IPS DF 6.9 (cell line): ENCODE measurements at regions not wholly inside any gene's neighbourhood (a gene's known extent, or its start where the extent isn't known, plus 50 kb on each side); places are given as distances from the start of the nearest gene placed in this dataset.
"Not testable (repeated sequence)": the region's sequence is repeated elsewhere in the genome, so short reads cannot be mapped to it uniquely, and the experiment has no call there.

Source experiments
- DNase-seq: peaks from one replicate; pipeline ENCODE4 v3.0.0-alpha.2; 2013; ENCODE audit warnings: low read depth, low spot score
- H3K27ac ChIP-seq: one replicate; pipeline ENCODE4 v1.5.1; 2013; ENCODE audit warnings: low read length, control low read depth
- H3K27me3 ChIP-seq: 2 replicates; pipeline ENCODE4 v1.6.1; 2013; ENCODE audit warnings: mild to moderate bottlenecking, low read length; ENCODE audit not compliant: control insufficient read depth, insufficient read depth
- H3K36me3 ChIP-seq: 2 replicates; pipeline ENCODE4 v1.6.1; 2013; ENCODE audit warnings: low read length; ENCODE audit not compliant: control insufficient read depth, insufficient read depth
- H3K4me1 ChIP-seq: 2 replicates; pipeline ENCODE4 v1.6.1; 2013; ENCODE audit warnings: low read length; ENCODE audit not compliant: control insufficient read depth, insufficient read depth
- H3K4me3 ChIP-seq: 2 replicates; pipeline ENCODE4 v1.5.1; 2013; ENCODE audit warnings: mild to moderate bottlenecking, low read length
- H3K9me3 ChIP-seq: 2 replicates; pipeline ENCODE4 v1.6.1; 2013; ENCODE audit warnings: low read length, inconsistent platforms; ENCODE audit not compliant: control insufficient read depth, insufficient read depth
- WGBS: extraction: QIAGEN DNeasy Blood & Tissue Kit; methylation state at CpG from one replicate; pipeline ENCODE4 v1.1.7; 2013; ENCODE audit warnings: mixed read lengths, missing lambda C conversion rate; ENCODE audit not compliant: insufficient read length, insufficient coverage; 5-methylcytosine and 5-hydroxymethylcytosine counted together

GRCh38 chr2:136281281-136282114 lies 163.5 kb upstream of the CXCR4 start:
- WGBS, result no CpG with 5 or more reads among the region's 17 CpGs
- H3K9me3 ChIP-seq, result no peaks in the 10 kb centered on the region
- no peaks in the 10 kb centered on the region for H3K27me3 ChIP-seq
- no peak overlapping the region for H3K4me3 ChIP-seq
- no peak for DNase-seq
- no peaks in the 10 kb centered on the region for H3K36me3 ChIP-seq
- no peaks in the 10 kb centered on the region for H3K4me1 ChIP-seq
- H3K27ac ChIP-seq, result no peak overlapping the region

GRCh38 chr2:136266346-136266745 lies 148.4 kb upstream of the CXCR4 start:
- no CpG with 5 or more reads among the region's 4 CpGs for WGBS
- not testable (repeated sequence) for H3K27me3 ChIP-seq, H3K4me1 ChIP-seq, H3K27ac ChIP-seq, H3K36me3 ChIP-seq, H3K9me3 ChIP-seq, H3K4me3 ChIP-seq, DNase-seq

- Histone ChIP-seq H3K9me3 (no peaks in the 10 kb centered on the region), H3K4me1 (no peaks in the 10 kb centered on the region), H3K36me3 (no peaks in the 10 kb centered on the region), H3K27me3 (no peaks in the 10 kb centered on the region), H3K4me3 (no peak overlapping the region), H3K27ac (no peak overlapping the region)
- DNase-seq, result no peak
- no CpG with 5 or more reads among the region's 3 CpGs for whole genome bisulfite sequencing
These were observed 141.6 kb upstream of the CXCR4 start for GRCh38 chr2:136259551-136259950.

- Histone ChIP-seq H3K27me3 (no peaks in the 10 kb centered on the region), H3K4me3 (no peak overlapping the region), H3K4me1 (no peaks in the 10 kb centered on the region), H3K36me3 (no peaks in the 10 kb centered on the region), H3K9me3 (no peaks in the 10 kb centered on the region), H3K27ac (no peak overlapping the region)
- no CpG with 5 or more reads among the region's 1 CpG for WGBS
- no peak for DNase-seq
These were observed 139.9 kb upstream of the CXCR4 start for GRCh38 chr2:136257893-136258292.

GRCh38 chr2:136255648-136256461 lies 137.9 kb upstream of the CXCR4 start:
- Histone ChIP-seq H3K36me3 (no peaks in the 10 kb centered on the region), H3K9me3 (no peaks in the 10 kb centered on the region), H3K4me3 (no peak overlapping the region), H3K4me1 (no peaks in the 10 kb centered on the region), H3K27ac (no peak overlapping the region), H3K27me3 (no peaks in the 10 kb centered on the region)
- no peak for DNase-seq
- WGBS, result no CpG with 5 or more reads among the region's 9 CpGs

- Histone ChIP-seq H3K36me3 (no peaks in the 10 kb centered on the region), H3K4me1 (no peaks in the 10 kb centered on the region), H3K27ac (no peak overlapping the region), H3K9me3 (no peaks in the 10 kb centered on the region), H3K27me3 (no peaks in the 10 kb centered on the region), H3K4me3 (no peak overlapping the region)
- no peak for DNase-seq
- no CpG with 5 or more reads among the region's 3 CpGs for WGBS
These were observed 137.2 kb upstream of the CXCR4 start for GRCh38 chr2:136255127-136255526.

GRCh38 chr2:136254681-136255080 lies 136.7 kb upstream of the CXCR4 start:
- Histone ChIP-seq H3K27ac (no peak overlapping the region), H3K36me3 (no peaks in the 10 kb centered on the region), H3K4me3 (no peak overlapping the region), H3K4me1 (no peaks in the 10 kb centered on the region), H3K9me3 (no peaks in the 10 kb centered on the region), H3K27me3 (no peaks in the 10 kb centered on the region)
- WGBS, result no CpG with 5 or more reads among the region's 3 CpGs
- no peak for DNase-seq

GRCh38 chr2:136253288-136254004 lies 135.5 kb upstream of the CXCR4 start:
- H3K36me3 ChIP-seq, result no peaks in the 10 kb centered on the region
- H3K4me1 ChIP-seq, result no peaks in the 10 kb centered on the region
- no CpG with 5 or more reads among the region's 6 CpGs for WGBS
- DNase-seq, result no peak
- no peak overlapping the region for H3K4me3 ChIP-seq
- H3K27ac ChIP-seq, result no peak overlapping the region
- no peaks in the 10 kb centered on the region for H3K27me3 ChIP-seq
- H3K9me3 ChIP-seq, result no peaks in the 10 kb centered on the region

GRCh38 chr2:136251885-136252585 lies 134.1 kb upstream of the CXCR4 start:
- no peak overlapping the region for H3K4me3 ChIP-seq
- H3K4me1 ChIP-seq, result no peaks in the 10 kb centered on the region
- no peak for DNase-seq
- no CpG with 5 or more reads among the region's 5 CpGs for WGBS
- H3K9me3 ChIP-seq, result no peaks in the 10 kb centered on the region
- no peaks in the 10 kb centered on the region for H3K27me3 ChIP-seq
- no peak overlapping the region for H3K27ac ChIP-seq
- no peaks in the 10 kb centered on the region for H3K36me3 ChIP-seq
